ENCODE measurements at regions not wholly inside any gene's neighbourhood (a gene's known extent, or its start where the extent isn't known, plus 50 kb on each side); places are given as distances from the start of the nearest gene placed in this dataset.
A peak's percentile ranks its signal among the peaks of the same experiment; 100 is the strongest.

DNA sequence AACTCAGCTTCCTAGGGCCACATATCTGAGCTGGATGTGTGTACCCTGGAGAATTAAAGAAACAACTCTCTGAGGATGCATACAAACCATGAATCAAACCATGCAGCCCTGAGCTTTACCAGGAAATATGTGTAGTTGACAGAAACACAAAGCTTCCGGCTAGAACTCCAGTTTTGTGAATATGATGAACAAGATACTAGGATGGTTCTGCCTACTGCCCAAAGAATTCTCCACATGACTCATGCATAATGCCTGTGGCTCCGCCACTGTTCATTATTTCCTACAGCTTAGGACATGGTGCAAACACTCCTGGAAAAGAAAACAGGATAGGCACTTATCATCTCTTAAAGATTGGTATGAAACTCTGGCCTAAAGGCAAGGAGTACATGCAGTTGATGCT is 343.4 kb downstream of the DNAH5 start:
- no peak for DNase-seq (ENCODE audit: low read depth in 1 of 2, low spot score in 1 of 2)
- Histone ChIP-seq H3K27me3 (ENCODE audit: insufficient read depth, poor library complexity, severe bottlenecking) (no peaks in the 10 kb centered on the region), H3K4me3 (replicated peaks; ENCODE audit: insufficient read depth, low read length) (no peak overlapping the region), H3K27ac (replicated peaks) (no peak overlapping the region)
- TF ChIP-seq, protein P1, sequence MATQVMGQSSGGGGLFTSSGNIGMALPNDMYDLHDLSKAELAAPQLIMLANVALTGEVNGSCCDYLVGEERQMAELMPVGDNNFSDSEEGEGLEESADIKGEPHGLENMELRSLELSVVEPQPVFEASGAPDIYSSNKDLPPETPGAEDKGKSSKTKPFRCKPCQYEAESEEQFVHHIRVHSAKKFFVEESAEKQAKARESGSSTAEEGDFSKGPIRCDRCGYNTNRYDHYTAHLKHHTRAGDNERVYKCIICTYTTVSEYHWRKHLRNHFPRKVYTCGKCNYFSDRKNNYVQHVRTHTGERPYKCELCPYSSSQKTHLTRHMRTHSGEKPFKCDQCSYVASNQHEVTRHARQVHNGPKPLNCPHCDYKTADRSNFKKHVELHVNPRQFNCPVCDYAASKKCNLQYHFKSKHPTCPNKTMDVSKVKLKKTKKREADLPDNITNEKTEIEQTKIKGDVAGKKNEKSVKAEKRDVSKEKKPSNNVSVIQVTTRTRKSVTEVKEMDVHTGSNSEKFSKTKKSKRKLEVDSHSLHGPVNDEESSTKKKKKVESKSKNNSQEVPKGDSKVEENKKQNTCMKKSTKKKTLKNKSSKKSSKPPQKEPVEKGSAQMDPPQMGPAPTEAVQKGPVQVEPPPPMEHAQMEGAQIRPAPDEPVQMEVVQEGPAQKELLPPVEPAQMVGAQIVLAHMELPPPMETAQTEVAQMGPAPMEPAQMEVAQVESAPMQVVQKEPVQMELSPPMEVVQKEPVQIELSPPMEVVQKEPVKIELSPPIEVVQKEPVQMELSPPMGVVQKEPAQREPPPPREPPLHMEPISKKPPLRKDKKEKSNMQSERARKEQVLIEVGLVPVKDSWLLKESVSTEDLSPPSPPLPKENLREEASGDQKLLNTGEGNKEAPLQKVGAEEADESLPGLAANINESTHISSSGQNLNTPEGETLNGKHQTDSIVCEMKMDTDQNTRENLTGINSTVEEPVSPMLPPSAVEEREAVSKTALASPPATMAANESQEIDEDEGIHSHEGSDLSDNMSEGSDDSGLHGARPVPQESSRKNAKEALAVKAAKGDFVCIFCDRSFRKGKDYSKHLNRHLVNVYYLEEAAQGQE (IDR thresholded peaks at IDR 0.05; ENCODE audit: insufficient replicate concordance, low read depth) = no peak
- TF ChIP-seq SPI1 (IDR thresholded peaks at IDR 0.05; ENCODE audit: borderline replicate concordance, low read depth) (no peak), POLR2AphosphoS5 (IDR thresholded peaks at IDR 0.05; ENCODE audit: low read depth) (no peak), GABPA (IDR thresholded peaks at IDR 0.05; ENCODE audit: low read depth) (no peak)
- TF ChIP-seq, protein P2, sequence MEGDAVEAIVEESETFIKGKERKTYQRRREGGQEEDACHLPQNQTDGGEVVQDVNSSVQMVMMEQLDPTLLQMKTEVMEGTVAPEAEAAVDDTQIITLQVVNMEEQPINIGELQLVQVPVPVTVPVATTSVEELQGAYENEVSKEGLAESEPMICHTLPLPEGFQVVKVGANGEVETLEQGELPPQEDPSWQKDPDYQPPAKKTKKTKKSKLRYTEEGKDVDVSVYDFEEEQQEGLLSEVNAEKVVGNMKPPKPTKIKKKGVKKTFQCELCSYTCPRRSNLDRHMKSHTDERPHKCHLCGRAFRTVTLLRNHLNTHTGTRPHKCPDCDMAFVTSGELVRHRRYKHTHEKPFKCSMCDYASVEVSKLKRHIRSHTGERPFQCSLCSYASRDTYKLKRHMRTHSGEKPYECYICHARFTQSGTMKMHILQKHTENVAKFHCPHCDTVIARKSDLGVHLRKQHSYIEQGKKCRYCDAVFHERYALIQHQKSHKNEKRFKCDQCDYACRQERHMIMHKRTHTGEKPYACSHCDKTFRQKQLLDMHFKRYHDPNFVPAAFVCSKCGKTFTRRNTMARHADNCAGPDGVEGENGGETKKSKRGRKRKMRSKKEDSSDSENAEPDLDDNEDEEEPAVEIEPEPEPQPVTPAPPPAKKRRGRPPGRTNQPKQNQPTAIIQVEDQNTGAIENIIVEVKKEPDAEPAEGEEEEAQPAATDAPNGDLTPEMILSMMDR (IDR thresholded peaks at IDR 0.05; ENCODE audit: insufficient read depth, low read length) = no peak

DNA sequence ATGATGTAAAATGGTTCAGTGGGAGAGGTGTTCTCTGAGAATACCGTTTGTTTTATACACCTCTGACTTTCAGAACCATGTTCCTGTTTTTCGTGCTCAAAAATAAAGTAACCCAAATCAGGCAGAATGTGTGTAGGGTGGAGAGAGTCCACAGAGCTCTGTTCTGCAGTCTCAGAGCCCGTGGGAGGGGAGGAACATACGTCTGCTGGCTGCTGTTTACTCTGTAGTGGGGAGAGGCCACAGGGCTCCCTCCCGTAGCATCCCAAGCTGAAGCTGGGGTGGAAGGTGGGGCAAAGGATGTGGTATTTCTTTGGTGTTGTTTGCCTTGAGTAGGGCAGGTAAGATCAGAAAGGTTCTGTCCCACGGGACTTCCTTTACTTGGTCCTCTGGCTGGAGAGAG is 348.5 kb downstream of the DNAH5 start:
- no peak for DNase-seq (ENCODE audit: low read depth in 1 of 2, low spot score in 1 of 2)
- TF ChIP-seq POLR2AphosphoS5 (IDR thresholded peaks at IDR 0.05; ENCODE audit: low read depth) (no peak), GABPA (IDR thresholded peaks at IDR 0.05; ENCODE audit: low read depth) (no peak), SPI1 (IDR thresholded peaks at IDR 0.05; ENCODE audit: borderline replicate concordance, low read depth) (no peak)
- TF ChIP-seq, protein P1 (IDR thresholded peaks at IDR 0.05; ENCODE audit: insufficient replicate concordance, low read depth) = no peak
- TF ChIP-seq, protein P2 (IDR thresholded peaks at IDR 0.05; ENCODE audit: insufficient read depth, low read length) = no peak
- Histone ChIP-seq H3K4me3 (replicated peaks; ENCODE audit: insufficient read depth, low read length) (no peak overlapping the region), H3K27me3 (ENCODE audit: insufficient read depth, poor library complexity, severe bottlenecking) (no peaks in the 10 kb centered on the region), H3K27ac (replicated peaks) (no peak overlapping the region)

GRCh38 chr5:13591621-13592020 is 352.9 kb downstream of the DNAH5 start:
- Histone ChIP-seq H3K27ac (replicated peaks) (peak overlapping the region; percentile 69), H3K27me3 (ENCODE audit: insufficient read depth, poor library complexity, severe bottlenecking) (no peaks in the 10 kb centered on the region), H3K4me3 (replicated peaks; ENCODE audit: insufficient read depth, low read length) (no peak overlapping the region)
- peak; percentile 62 to 72 for DNase-seq (ENCODE audit: low read depth in 1 of 2, low spot score in 1 of 2)
- TF ChIP-seq, protein P1 (IDR thresholded peaks at IDR 0.05; ENCODE audit: insufficient replicate concordance, low read depth) = no peak
- peak; percentile 98 for TF ChIP-seq SPI1 (IDR thresholded peaks at IDR 0.05; ENCODE audit: borderline replicate concordance, low read depth)

DNA sequence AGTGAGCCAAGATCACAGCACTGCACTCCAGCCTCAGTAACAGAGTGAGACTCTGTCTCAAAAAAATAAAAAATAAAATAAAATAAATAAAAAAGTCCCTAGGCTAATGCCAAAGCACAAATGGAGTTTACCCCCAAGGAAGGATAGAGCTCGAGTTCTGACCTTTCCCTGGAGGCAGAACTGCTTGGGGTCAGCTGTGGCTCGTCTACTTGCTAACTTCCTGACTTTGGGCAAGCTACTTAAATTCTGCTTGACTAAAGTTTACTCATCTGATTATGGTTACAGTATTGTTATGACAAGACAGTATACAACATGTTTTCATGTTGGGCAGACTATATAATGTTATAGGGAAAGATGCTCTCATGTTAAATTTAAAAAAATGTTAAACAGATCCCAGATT is 359.2 kb downstream of the DNAH5 start:
- H3K4me3 ChIP-seq (replicated peaks; ENCODE audit: insufficient read depth, low read length) = no peak overlapping the region

More for the DNA sequence above, 359.2 kb downstream of the DNAH5 start:
- TF ChIP-seq, protein P2 (IDR thresholded peaks at IDR 0.05; ENCODE audit: insufficient read depth, low read length) = no peak
- no peak for TF ChIP-seq SPI1 (IDR thresholded peaks at IDR 0.05; ENCODE audit: borderline replicate concordance, low read depth)
- no peak for TF ChIP-seq POLR2AphosphoS5 (IDR thresholded peaks at IDR 0.05; ENCODE audit: low read depth)
- TF ChIP-seq, protein P1 (IDR thresholded peaks at IDR 0.05; ENCODE audit: insufficient replicate concordance, low read depth) = no peak
- no peak for TF ChIP-seq GABPA (IDR thresholded peaks at IDR 0.05; ENCODE audit: low read depth)
- no peak for DNase-seq (ENCODE audit: low read depth in 1 of 2, low spot score in 1 of 2)
- Histone ChIP-seq H3K27ac (replicated peaks) (no peak overlapping the region), H3K27me3 (ENCODE audit: insufficient read depth, poor library complexity, severe bottlenecking) (no peaks in the 10 kb centered on the region)
